IPS-18a (cell line): ENCODE measurements at regions not wholly inside any gene's neighbourhood (a gene's known extent, or its start where the extent isn't known, plus 50 kb on each side); places are given as distances from the start of the nearest gene placed in this dataset.

Source experiments
- H3K27ac ChIP-seq: one replicate; pipeline ENCODE4 v1.5.1; 2013; ENCODE audit warnings: low read length
- H3K27me3 ChIP-seq: one replicate; pipeline ENCODE4 v1.6.1; 2013; ENCODE audit warnings: mild to moderate bottlenecking, low read length; ENCODE audit not compliant: control insufficient read depth, insufficient read depth
- H3K36me3 ChIP-seq: one replicate; pipeline ENCODE4 v1.6.1; 2013; ENCODE audit warnings: low read depth, low read length; ENCODE audit not compliant: control insufficient read depth
- H3K4me1 ChIP-seq: one replicate; pipeline ENCODE4 v1.6.1; 2013; ENCODE audit warnings: low read depth, low read length; ENCODE audit not compliant: control insufficient read depth
- H3K4me3 ChIP-seq: one replicate; pipeline ENCODE4 v1.5.1; 2013; ENCODE audit warnings: low read length
- H3K9ac ChIP-seq: one replicate; pipeline ENCODE4 v1.6.1; 2013; ENCODE audit warnings: mild to moderate bottlenecking, low read length, moderate library complexity
- H3K9me3 ChIP-seq: one replicate; pipeline ENCODE4 v1.6.1; 2013; ENCODE audit warnings: low read depth, low read length; ENCODE audit not compliant: control insufficient read depth

DNA sequence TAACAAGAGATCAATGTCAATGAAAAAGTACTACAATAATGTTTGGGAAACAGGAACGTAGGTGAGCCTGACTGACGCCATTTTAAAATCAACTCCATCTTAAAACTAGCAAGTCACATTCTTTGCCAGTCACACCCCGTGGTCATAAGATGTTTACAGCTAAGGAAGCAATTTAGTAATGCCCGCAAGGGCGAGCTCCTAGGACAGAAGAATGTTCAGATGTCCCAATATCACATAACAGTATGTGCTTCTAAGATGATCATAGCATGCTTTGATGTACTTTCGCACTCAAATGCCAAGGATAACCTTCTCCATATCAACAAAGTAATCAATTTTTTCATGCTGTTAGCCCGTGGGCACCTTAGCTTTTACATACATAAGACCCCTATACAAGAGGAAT, 113.8 kb upstream of the EGFR start:
- H3K36me3 ChIP-seq, result no peaks in the 10 kb centered on the region
- H3K4me1 ChIP-seq, result no peaks in the 10 kb centered on the region
- H3K9ac ChIP-seq, result no peak overlapping the region
- no peak overlapping the region for H3K27ac ChIP-seq
- no peaks in the 10 kb centered on the region for H3K9me3 ChIP-seq
- no peak overlapping the region for H3K4me3 ChIP-seq
- H3K27me3 ChIP-seq, result no peaks in the 10 kb centered on the region

GRCh38 chr7:54906963-54907362, 111.9 kb upstream of the EGFR start:
- Histone ChIP-seq H3K36me3 (no peaks in the 10 kb centered on the region), H3K4me1 (no peaks in the 10 kb centered on the region), H3K4me3 (no peak overlapping the region), H3K27me3 (no peaks in the 10 kb centered on the region), H3K27ac (no peak overlapping the region), H3K9me3 (no peaks in the 10 kb centered on the region), H3K9ac (no peak overlapping the region)

- Histone ChIP-seq H3K27me3 (no peaks in the 10 kb centered on the region), H3K36me3 (no peaks in the 10 kb centered on the region), H3K9ac (no peak overlapping the region), H3K4me3 (no peak overlapping the region), H3K27ac (no peak overlapping the region), H3K9me3 (no peaks in the 10 kb centered on the region), H3K4me1 (no peaks in the 10 kb centered on the region)
These were observed 110.8 kb upstream of the EGFR start for GRCh38 chr7:54907981-54908380.

GRCh38 chr7:54908760-54909438, 109.9 kb upstream of the EGFR start:
- no peaks in the 10 kb centered on the region for H3K9me3 ChIP-seq
- H3K9ac ChIP-seq, result no peak overlapping the region
- no peak overlapping the region for H3K27ac ChIP-seq
- no peaks in the 10 kb centered on the region for H3K27me3 ChIP-seq
- no peak overlapping the region for H3K4me3 ChIP-seq
- H3K4me1 ChIP-seq, result no peaks in the 10 kb centered on the region
- no peaks in the 10 kb centered on the region for H3K36me3 ChIP-seq

- Histone ChIP-seq H3K27me3 (no peaks in the 10 kb centered on the region), H3K36me3 (no peaks in the 10 kb centered on the region), H3K4me3 (no peak overlapping the region), H3K4me1 (no peaks in the 10 kb centered on the region), H3K9me3 (no peaks in the 10 kb centered on the region), H3K9ac (no peak overlapping the region), H3K27ac (no peak overlapping the region)
These were observed 102.8 kb upstream of the EGFR start for GRCh38 chr7:54915870-54916598.

- H3K27ac ChIP-seq, result no peak overlapping the region
- no peaks in the 10 kb centered on the region for H3K9me3 ChIP-seq
- no peak overlapping the region for H3K4me3 ChIP-seq
- no peaks in the 10 kb centered on the region for H3K4me1 ChIP-seq
- H3K27me3 ChIP-seq, result no peaks in the 10 kb centered on the region
- H3K9ac ChIP-seq, result no peak overlapping the region
- no peaks in the 10 kb centered on the region for H3K36me3 ChIP-seq
These were observed 101.0 kb upstream of the EGFR start for GRCh38 chr7:54917613-54918391.

DNA sequence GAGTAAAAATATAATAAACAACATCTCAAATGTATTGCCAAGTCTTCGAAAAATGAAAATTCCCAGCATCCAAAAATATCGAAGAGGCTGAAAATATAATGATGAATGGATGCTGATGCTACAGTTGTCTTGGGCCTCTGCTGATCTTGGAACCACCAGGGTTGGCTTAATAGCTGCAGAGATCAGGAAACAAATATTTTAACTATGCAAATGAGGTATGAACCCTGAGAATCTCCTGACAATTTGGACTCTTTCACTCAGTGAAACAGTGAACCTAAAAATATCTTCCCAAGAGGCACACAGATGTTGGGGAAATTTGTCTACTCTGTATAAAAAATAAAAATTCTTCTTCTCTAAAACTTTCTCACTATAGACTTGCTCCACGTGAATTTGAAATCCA, 97.7 kb upstream of the EGFR start:
- no peak overlapping the region for H3K9ac ChIP-seq
- H3K27ac ChIP-seq, result no peak overlapping the region
- no peaks in the 10 kb centered on the region for H3K4me1 ChIP-seq
- H3K27me3 ChIP-seq, result no peaks in the 10 kb centered on the region
- H3K9me3 ChIP-seq, result no peaks in the 10 kb centered on the region
- H3K4me3 ChIP-seq, result no peak overlapping the region
- H3K36me3 ChIP-seq, result no peaks in the 10 kb centered on the region

DNA sequence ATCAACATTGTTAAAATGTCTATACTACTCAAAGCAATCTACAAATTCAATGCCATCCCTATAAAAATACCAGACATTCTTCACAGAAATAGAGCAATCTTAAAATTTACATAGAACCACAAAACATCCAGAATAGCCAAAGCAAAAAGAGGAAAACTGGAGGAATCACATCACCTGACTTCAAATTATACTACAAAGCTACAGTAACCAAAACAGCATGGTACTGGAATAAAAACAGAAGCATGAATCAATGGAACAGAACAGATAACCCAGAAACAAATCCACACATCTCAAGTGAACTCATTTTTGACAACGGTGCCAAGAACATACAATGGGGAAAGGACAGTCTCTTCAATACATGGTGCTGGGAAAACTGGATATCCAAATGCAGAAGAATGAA, 87.3 kb upstream of the EGFR start:
- Histone ChIP-seq H3K36me3 (no peaks in the 10 kb centered on the region), H3K9ac (no peak overlapping the region), H3K27me3 (peaks cover 13% of the 10 kb centered on the region), H3K4me1 (no peaks in the 10 kb centered on the region), H3K27ac (no peak overlapping the region), H3K9me3 (no peaks in the 10 kb centered on the region), H3K4me3 (no peak overlapping the region)

- Histone ChIP-seq H3K9ac (peak overlapping the region; percentile 8), H3K9me3 (no peaks in the 10 kb centered on the region), H3K4me3 (peak overlapping the region; percentile 63), H3K27ac (no peak overlapping the region), H3K4me1 (no peaks in the 10 kb centered on the region), H3K27me3 (peaks cover 13% of the 10 kb centered on the region), H3K36me3 (no peaks in the 10 kb centered on the region)
These were observed 85.8 kb upstream of the EGFR start for GRCh38 chr7:54932818-54933543.

GRCh38 chr7:54933643-54934042, 85.2 kb upstream of the EGFR start:
- peak overlapping the region; percentile 8 for H3K9ac ChIP-seq
- no peak overlapping the region for H3K27ac ChIP-seq
- H3K4me3 ChIP-seq, result peak overlapping the region; percentile 63
- no peaks in the 10 kb centered on the region for H3K4me1 ChIP-seq
- H3K36me3 ChIP-seq, result no peaks in the 10 kb centered on the region
- peaks cover 13% of the 10 kb centered on the region for H3K27me3 ChIP-seq
- no peaks in the 10 kb centered on the region for H3K9me3 ChIP-seq

- H3K9ac ChIP-seq, result no peak overlapping the region
- H3K4me1 ChIP-seq, result no peaks in the 10 kb centered on the region
- H3K27me3 ChIP-seq, result no peaks in the 10 kb centered on the region
These were observed 78.1 kb upstream of the EGFR start for GRCh38 chr7:54940748-54941147.

More at GRCh38 chr7:54940748-54941147, 78.1 kb upstream of the EGFR start:
- H3K9me3 ChIP-seq, result no peaks in the 10 kb centered on the region
- no peak overlapping the region for H3K4me3 ChIP-seq
- no peak overlapping the region for H3K27ac ChIP-seq
- no peaks in the 10 kb centered on the region for H3K36me3 ChIP-seq
